Kidney epithelial cell (primary cell): ENCODE measurements at regions not wholly inside any gene's neighbourhood (a gene's known extent, or its start where the extent isn't known, plus 50 kb on each side); places are given as distances from the start of the nearest gene placed in this dataset.

Experiments used
- DNase-seq: peaks from one replicate; pipeline ENCODE4 v3.0.0-alpha.2; 2010; ENCODE audit warnings: low read depth
- H3K27me3 ChIP-seq: 2 replicates; pipeline ENCODE4 v1.6.0; 2011; ENCODE audit warnings: low read length; ENCODE audit not compliant: control insufficient read depth, insufficient read depth
- H3K36me3 ChIP-seq: 2 replicates; pipeline ENCODE4 v1.5.1; 2011; ENCODE audit warnings: low read length; ENCODE audit not compliant: control insufficient read depth, insufficient read depth
- H3K4me3 ChIP-seq: 2 replicates; pipeline ENCODE4 v1.5.1; 2011; ENCODE audit warnings: low read depth, mild to moderate bottlenecking, control low read depth, low read length
- CTCF ChIP-seq: IDR thresholded peaks from 2 replicates; pipeline ENCODE4 v1.5.1; 2011; ENCODE audit warnings: mild to moderate bottlenecking, moderate library complexity, low read length, control low read depth, inconsistent platforms; ENCODE audit not compliant: insufficient read depth, poor library complexity, severe bottlenecking

- Histone ChIP-seq H3K4me3 (no peak overlapping the region), H3K27me3 (no peaks in the 10 kb centered on the region), H3K36me3 (no peaks in the 10 kb centered on the region)
- no peak for DNase-seq
- no peak for TF ChIP-seq CTCF
Measured at GRCh38 chr5:92904021-92904420, 677.0 kb downstream of the NR2F1-AS1 start.

- TF ChIP-seq CTCF, result no peak
- H3K4me3 ChIP-seq, result no peak overlapping the region
- H3K27me3 ChIP-seq, result no peaks in the 10 kb centered on the region
- no peak for DNase-seq
- no peaks in the 10 kb centered on the region for H3K36me3 ChIP-seq
Measured at GRCh38 chr5:92899611-92900010, 681.4 kb downstream of the NR2F1-AS1 start.

GRCh38 chr5:92896722-92897121 is 684.3 kb downstream of the NR2F1-AS1 start:
- DNase-seq, result no peak

GRCh38 chr5:92890841-92891244 is 690.2 kb downstream of the NR2F1-AS1 start:
- no peak for DNase-seq
- no peak for TF ChIP-seq CTCF
- Histone ChIP-seq H3K4me3 (no peak overlapping the region), H3K27me3 (no peaks in the 10 kb centered on the region), H3K36me3 (no peaks in the 10 kb centered on the region)

More at GRCh38 chr5:92896722-92897121, 684.3 kb downstream of the NR2F1-AS1 start:
- H3K4me3 ChIP-seq, result no peak overlapping the region
- H3K27me3 ChIP-seq, result no peaks in the 10 kb centered on the region
- no peak for TF ChIP-seq CTCF
- no peaks in the 10 kb centered on the region for H3K36me3 ChIP-seq

- no peaks in the 10 kb centered on the region for H3K27me3 ChIP-seq
- no peak overlapping the region for H3K4me3 ChIP-seq
- DNase-seq, result no peak
- no peak for TF ChIP-seq CTCF
- H3K36me3 ChIP-seq, result no peaks in the 10 kb centered on the region
Measured at GRCh38 chr5:92889140-92889539, 691.9 kb downstream of the NR2F1-AS1 start.

- DNase-seq, result no peak
- Histone ChIP-seq H3K36me3 (no peaks in the 10 kb centered on the region), H3K27me3 (no peaks in the 10 kb centered on the region), H3K4me3 (no peak overlapping the region)
- no peak for TF ChIP-seq CTCF
Measured at GRCh38 chr5:92887254-92887653, 693.8 kb downstream of the NR2F1-AS1 start.
